HG03039 (cell line): ENCODE measurements at regions not wholly inside any gene's neighbourhood (a gene's known extent, or its start where the extent isn't known, plus 50 kb on each side); places are given as distances from the start of the nearest gene placed in this dataset.
"Not testable (repeated sequence)": the region's sequence is repeated elsewhere in the genome, so short reads cannot be mapped to it uniquely, and the experiment has no call there.

Experiments used
- ATAC-seq: cut with Tn5 transposase; IDR thresholded peaks from one replicate; pipeline ENCODE4 v1.9.1; 2021; ENCODE audit warnings: mild to moderate bottlenecking, moderate library complexity; ENCODE audit not compliant: unreplicated experiment

DNA sequence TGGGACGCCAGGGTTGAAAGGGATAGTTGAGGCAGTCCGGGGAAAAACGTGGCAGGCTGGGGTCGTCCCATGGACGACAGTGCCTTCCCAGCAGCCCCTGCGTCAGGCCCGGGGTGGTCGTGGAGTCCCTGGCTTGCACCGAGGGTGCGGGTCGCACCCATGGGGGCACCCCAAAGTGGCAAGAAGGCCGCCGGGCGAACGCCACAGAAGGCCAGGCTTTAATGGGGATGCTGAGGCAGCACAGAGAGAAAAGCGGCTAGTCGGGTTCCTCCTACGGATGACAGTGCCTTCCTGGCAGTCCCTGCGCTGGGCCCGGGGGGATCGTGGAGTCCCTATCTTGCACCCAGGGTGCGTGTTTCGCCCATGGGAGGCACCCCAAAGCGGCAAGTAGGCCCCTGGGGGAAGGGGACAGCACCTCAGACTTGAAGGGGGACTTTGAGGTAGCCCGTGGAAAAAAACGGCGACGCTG, 158.6 kb upstream of the ALG10B start:
- no peak for ATAC-seq

DNA sequence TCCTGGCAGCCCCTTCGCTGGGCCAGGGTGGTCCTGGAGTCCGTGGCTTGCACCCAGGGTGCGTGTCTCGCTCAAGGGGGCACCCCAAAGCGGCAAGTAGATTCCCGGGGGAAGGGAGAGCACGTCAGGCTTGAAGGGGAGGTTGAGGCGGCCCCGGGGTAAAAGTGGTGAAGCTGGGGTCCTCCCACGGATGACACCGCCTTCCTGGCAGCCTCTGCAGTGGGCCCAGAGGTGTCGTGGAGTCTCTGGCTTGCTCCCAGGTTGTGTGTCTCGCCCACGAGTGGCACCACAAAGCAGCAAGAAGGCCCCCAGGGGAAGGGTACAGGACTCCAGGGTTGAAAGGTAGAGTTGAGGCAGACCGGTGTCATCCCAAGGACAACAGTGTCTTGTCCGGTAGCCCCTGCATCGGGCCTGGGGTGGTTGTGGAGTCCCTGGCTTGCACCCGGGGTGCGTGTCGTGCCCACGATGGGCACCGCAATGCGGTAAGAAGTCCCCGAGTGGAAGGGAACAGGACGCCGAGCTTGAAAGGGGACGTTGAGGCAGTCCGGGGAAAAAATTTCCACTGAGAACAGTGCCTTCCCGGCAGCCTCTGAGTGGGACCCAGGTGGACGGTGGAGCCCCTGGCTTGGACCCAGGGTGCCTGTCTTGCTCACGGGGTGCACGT, 158.0 kb upstream of the ALG10B start:
- no peak for ATAC-seq

DNA sequence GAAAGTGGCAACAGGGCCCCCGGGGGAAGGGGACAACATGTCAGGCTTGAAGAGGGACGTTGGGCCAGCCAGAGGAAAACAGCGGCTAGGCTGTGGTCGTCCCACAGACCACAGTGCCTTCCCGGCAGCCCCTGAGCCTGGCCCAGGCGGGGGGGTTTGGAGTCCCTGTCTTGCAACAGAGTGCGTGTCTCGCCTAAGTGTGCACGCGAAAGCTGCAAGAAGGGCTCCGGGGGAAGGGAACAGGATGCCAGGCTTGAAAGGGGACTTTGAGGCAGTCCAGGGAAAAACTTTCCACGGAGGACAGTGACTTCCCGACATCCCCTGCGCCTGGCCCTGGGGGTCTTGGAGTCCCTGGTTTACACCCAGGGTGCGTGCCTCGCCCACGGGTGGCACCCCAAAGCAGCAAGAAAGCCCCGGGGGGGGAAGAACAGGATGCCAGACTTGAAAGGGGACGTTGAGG, 157.5 kb upstream of the ALG10B start:
- ATAC-seq = no peak

DNA sequence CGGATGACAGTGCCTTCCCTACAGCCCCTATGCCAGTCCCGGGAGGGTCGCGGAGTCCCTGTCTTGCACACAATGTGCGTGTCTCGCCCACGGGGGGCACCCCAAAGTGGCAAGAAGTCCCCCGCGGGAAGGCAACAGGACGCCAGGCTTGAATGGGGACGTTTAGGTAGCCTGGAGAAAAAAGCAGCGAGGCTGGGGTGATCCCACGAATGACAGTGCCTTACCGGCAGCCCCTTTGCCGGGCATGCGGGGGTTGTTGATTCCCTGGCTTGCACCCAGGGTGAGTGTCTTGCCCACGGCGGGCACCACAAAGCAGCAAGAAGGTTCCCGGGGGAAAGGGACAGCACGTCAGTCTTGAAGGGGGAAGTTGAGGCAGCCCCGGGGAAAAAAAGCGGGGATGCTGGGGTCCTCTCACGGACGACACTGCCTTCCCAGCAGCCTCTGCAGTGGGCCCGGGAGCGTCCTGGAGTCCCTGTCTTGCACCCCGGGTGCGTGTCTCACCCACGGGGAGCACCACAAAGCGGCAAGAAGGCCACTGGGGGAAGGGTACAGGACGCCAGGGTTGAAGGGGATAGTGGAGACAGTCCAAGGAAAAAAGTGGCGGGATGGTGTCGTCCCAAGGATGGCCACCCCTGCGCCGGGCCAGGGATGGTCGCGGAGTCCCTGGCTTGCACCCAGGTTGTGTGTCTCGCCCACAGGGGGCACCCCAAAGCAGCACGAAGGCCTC, 156.8 kb upstream of the ALG10B start:
- no peak for ATAC-seq

DNA sequence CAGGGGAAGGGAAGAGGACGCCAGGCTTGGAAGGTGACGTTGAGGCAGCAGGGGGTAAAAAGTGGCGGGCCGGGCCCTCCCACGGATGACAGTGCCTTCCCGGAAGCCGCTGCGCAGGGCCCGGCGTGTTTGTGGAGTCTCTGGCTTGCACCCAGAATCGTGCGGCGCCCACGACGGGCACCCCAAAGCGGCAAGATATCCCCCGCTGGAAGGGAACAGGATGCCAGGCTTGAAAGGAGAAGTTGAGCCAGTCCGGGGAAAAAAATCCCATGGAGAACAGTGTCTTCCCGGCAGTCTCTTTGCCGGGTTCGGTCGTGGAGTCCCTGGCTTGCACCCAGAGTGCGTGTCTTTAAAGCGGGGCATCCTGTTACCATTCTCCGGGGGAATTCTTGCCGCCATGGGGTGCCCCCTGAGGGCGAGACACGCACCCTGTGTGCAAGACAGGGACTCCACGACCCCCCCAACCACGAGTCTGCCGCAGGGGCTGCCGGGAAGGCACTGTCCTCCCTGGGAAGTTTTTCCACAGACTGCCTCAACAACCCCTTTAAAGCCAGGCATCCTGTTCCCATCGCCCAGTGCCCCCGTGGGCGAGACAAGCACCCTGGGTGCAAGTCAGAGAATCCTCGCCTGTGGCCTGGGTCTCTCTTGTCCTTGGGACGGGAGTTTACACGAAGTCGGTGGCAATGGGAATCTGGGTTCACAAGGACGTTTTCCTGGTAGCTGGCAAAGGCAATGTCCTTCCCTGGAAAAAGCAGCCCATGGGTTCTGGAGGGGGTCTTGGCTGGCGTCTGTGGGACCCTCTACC, 156.1 kb upstream of the ALG10B start:
- ATAC-seq = no peak

DNA sequence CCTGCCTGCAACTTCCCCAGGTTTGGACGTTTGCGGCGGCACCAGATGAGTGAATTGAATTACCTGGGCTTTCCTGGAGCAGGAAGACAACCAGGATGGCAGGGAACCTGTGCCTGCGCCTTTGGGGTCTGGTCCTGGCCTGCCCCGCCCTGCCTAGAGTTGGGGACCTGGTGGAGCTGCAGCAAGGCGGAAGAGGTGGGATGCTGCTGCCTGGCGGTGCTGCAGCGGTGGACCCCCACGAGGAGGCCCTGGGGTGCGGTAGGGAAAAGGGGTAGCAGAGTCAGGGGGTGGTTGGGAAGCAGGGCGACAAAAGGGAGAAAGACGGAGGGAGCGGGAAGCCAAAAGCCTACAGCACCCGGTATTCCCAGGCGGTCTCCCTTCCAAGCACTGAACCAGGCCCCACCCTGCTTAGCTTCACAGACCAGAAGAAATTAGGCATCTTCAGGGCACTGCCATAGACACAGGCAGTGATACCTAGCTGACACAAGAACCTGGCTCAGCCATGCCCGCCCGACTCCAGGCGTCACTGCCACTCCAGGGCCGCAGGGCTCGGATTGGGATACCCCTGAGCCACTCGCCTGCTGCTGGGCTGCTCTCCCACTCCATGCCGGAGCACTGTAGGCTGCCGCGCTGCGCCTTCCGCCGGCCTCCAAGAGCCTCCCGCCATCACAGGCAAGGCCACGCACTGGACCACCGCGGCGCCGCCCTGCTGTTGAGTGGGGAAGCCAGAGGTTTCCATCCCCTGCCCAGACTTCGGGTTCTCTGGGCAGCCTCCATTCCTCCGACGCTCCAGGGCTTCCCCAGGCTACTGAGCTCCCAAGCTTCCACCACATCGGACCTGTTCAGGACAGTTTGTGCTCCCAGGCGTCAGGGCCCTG, 155.2 kb upstream of the ALG10B start:
- no peak for ATAC-seq

DNA sequence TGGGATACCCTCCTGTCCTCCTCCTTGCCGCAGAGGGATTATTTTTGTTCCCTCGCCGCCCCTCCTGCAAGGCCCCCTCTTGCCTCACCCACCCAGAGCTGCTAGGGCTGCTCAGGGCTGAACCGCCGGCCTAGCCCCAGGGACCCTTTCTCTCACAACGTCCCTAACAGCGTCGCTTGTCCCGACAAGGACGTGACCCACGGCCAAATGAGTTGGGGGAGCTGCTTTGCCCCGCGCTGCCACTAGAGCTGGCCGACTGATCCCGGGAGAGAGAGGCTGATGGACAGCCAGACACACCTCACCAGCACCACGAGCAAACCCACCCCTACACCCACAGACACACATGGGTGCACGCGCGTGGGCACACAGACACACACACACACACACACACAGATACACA, 154.6 kb upstream of the ALG10B start:
- no peak for ATAC-seq

DNA sequence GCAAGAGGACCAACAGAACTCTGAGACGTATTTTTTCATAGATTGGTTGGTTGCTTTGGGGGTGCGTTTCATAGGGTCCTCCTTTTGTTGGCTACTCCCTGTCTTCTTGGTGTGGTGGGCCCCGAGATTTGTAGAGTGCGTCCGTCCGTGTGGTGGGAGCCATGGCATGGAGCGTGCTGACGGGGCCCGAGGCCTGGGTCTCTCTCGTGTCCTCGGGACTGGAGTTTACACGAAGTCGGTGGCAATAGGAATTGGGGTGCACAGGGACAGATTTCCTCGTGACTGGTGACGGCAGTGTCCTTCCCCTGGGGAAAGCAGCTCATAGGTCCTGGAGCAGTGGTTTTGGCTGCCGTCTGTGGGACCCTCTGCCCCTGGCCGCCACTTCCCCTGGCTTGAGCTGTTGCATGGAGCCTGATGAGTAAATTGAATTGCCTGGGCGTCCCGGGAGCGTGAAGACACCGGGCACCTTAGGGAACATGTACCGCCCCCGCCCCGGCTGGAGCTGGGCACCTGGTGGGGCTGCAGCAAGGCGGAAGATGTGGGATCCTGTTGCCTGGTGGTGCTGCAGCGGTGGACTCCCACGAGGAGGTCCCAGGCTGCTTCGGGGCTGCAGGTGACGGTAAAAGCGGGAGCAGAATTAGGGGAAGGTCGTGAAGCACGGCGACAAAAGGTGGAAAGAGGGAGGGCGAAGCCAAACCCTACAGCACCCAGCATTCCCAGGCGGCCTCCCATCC, 153.7 kb upstream of the ALG10B start:
- ATAC-seq = no peak

DNA sequence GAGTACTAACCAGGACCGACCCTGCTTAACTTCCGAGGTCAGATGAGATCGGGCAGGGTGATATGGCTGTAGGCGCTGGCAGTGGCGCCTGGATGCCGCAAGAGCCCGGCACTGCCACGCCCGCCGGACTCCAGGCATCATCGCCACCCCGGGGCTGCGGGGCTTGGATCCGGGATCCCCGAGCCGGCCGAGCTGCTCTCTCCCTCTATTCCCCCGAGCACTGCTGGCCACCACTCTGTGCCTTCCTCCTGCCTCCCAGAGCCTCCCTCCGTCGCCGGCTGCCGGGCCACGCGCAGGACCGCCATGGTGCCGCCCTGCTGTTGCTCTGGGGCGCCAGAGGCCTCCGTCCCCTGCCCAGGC, 153.2 kb upstream of the ALG10B start:
- no peak for ATAC-seq

DNA sequence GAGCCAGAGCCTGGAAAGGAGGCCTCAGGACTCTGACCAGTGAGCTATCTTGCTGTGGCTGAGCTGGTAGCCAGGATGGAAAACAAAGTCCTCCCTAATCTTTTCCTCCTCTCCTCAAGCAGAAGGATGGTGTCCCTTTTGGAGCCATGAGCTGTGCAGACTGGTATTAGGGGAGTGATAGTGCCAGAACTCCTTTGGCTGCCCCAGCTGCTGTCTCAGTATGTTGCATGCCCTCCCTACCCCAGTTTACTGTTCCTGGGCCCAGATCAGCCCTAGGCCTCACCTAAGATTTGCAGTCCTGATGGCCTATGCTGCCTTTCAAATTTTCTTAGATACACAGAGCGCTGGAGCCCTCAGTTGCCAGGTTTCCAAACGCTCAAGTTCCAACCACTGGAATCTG, 150.3 kb upstream of the ALG10B start:
- ATAC-seq = no peak

DNA sequence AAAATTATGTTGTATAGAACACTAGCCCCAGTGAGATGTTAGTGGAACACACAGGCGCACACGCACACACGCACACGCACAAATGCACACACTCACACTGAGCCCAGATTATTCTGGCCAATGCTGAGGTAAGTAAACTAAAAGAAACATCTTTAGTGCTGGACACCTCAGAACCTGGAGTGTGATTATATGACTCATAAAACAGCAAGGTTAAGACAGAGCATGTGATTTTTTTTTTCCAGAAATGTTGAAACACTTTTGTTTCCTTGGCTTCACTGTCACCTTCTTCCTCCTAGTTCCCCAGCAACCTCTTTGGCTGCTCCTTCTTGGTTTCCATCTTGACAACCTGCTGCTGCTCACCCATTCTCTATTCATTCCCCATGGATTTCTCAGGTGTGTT, 141.0 kb upstream of the ALG10B start:
- ATAC-seq = no peak

DNA sequence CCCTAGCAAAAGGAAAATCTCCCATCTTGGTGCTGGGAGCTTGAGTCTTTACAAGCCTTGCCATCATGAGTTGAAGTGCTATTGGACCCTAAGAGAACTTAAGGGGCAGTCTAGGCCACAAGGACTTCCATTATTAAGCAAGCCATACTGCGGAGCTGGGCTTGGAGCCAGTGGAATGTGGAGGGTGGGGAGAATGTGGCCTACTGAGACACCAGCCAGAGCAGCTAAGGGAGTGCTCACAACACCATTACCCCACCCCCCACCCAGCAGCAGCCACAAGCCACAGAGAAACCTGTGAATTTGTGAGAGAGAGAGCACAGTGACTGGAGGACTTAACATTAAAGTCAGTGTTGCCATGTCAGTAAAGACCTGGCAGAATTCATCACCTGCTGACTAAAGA, 133.0 kb upstream of the ALG10B start:
- ATAC-seq = not testable (repeated sequence)

DNA sequence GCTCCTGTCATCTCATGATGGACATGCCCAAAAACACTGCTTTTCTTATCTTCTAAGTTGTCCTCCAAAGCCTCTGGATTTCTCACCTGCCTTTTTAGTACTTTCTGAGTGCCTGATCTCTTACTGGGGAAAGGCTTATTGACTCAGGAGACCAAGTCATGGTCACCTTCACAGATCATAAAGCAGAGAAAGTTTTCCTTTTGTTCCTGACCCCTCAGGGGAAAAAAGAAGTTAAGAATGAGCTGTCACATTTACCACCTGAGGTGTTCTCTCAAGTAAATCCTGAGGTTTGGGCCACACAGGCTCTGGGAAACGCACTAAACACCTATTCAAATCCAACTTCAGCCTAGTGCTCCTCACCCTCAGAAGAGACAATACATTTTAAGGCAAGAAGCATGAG, 119.3 kb upstream of the ALG10B start:
- not testable (repeated sequence) for ATAC-seq

DNA sequence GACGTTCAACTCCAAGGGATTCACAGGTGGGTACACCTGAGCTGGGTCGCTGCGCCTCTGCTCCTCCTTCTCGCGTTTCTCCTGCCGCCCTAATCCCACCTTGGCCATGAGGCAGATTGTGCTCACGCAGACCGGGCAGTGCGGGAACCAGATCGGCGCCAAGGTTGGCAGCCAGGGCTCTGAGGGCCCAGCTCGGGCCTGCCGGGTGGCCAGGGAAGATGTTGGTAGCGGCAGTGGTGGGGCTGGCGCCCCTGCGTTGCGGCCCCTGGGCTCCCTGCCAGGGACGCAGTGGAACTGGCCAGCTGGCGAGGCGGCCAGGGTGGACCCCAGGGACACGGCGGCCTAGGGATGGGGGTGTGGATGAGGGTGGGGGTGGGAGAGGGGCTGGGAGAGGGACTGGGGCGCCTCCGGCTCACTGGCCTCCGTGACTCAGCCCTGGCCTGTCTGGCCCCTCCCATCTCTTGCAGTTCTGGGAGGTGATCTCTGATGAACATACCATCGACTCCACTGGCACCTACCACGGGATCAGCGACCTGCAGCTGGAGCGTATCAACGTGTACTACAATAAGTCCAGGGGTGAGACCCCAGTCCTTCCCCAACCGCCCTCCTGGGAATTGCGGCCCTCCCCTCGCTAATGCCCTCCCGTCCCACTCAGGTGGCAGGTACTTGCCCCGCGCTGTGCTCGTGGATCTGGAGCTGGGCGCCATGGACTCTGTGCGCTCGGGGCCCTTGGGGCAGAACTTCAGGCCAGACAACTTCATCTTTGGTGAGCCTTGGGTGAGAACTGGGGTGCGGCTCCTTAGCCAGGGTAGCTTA, 114.9 kb upstream of the ALG10B start:
- ATAC-seq = no peak

DNA sequence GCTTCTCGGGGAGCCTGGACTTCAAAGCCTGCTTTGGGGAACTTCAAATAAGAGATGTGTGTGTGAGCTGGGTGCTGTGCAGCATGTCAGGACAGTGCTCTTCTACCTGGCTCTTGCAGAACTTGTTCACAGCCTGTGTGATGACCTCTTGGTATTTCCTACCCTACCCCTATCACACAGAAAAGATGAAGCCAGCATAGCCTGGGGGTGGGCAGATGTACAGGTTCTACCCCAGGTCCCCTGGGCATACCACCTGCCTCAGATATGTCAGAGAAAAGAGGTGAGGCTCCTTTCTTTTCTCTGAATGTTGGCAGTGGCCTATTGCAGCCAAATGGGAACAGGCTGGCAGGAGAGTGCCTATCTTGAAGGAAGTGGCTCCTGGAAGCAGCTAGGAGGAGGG, 111.7 kb upstream of the ALG10B start:
- no peak for ATAC-seq

DNA sequence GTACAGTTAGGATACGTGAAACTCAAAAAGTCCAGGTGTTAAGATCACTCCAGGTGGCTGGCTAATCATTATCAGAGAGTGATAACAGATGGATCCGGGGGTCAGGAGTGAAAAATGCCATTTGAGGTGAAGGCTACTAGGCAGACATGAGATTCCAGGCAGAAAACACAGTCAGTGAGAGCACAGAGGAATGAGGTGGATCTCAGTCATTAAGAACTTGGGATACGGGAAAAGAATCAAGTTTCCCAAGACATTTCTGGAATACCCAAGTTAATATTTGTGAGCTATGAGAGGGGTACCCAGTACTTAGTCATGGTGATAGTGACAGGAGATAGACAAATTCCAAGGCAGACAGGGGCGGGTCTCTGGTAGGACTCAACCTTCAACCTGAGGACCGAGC, 94.6 kb upstream of the ALG10B start:
- no peak for ATAC-seq

DNA sequence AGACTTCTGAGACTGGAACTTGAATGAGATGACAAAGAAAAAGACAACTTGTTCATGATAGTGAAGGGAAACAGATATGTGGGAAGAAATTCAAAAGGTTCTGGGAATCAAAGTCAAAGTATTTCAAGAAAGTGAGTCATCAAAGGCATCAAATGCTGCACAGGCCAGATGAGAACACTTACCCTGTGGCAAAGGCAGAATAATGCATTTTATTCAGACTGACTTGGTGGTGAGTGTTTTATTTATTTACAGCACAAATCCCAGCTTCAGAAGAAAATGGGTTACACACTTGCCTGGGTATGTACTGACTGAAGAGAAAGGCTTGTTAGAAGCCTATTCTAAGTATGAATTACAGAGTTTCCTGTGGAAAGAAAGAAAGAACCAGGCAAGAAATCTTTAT, 78.2 kb upstream of the ALG10B start:
- ATAC-seq = not testable (repeated sequence)

DNA sequence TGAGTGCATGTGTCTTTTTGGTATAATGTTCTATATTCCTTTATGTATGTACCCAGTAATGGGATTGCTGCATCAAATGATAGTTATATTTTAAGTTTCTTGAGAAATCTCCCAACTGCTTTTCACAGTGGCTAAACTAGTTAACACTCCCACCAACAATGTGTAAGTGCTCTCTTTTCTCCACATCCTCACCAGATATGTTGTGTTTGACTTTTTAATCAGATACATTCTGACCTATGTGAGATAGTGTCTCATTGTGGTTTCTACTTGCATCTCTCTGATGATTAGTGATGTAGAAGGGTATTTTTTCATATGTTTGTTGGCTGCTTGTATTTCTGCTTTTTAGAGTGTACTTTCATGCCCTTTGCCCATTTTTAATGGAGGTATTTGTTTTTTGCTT, 62.8 kb upstream of the ALG10B start:
- no peak for ATAC-seq

DNA sequence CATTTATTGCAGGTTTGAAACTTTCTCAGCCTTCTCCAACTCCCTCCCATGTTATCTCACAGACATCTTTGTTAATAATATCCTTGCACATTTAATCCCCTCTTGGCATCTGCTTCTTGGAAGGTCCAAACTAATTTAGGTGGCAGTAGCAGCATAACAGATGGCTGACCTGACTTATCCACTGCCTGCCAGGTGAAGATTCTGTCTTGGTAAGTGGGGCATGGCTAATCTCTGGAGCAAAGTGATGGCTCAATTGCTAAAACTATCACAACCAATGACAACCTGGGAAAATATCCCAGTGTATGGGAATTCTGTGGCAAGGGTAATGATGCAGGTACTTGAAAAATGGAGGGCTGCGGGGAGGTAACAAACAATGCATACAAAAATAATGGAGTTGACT, 58.2 kb upstream of the ALG10B start:
- no peak for ATAC-seq
